LNCAP (cell line): ENCODE measurements at regions not wholly inside any gene's neighbourhood (a gene's known extent, or its start where the extent isn't known, plus 50 kb on each side); places are given as distances from the start of the nearest gene placed in this dataset.

Source experiments
- TF ChIP-seq, protein P1 (sequence below): fragments of 450-650 bp; IDR thresholded peaks from 2 replicates; pipeline ENCODE4 v1.5.1; 2017; ENCODE audit warnings: mild to moderate bottlenecking

DNA sequence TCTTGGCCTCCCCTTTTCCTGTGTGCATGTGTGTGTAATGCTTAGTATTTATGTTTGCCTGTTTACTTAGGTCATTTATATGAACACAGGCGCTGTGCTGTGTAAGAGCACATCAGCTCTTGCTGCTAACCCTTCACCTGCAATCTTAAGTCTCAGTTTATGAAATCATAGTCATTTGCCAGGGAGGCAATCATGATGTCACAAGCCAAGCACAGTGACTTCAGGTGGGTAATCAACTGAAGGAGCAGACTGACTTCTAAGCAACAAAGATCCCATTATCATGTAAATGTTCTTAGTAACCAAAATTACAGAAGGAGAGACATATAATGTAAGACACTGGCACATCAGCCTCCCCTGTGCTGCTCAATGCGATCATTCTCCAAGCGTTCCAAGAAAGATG is 386.3 kb upstream of the MEIS1 start:
- TF ChIP-seq, protein P1, sequence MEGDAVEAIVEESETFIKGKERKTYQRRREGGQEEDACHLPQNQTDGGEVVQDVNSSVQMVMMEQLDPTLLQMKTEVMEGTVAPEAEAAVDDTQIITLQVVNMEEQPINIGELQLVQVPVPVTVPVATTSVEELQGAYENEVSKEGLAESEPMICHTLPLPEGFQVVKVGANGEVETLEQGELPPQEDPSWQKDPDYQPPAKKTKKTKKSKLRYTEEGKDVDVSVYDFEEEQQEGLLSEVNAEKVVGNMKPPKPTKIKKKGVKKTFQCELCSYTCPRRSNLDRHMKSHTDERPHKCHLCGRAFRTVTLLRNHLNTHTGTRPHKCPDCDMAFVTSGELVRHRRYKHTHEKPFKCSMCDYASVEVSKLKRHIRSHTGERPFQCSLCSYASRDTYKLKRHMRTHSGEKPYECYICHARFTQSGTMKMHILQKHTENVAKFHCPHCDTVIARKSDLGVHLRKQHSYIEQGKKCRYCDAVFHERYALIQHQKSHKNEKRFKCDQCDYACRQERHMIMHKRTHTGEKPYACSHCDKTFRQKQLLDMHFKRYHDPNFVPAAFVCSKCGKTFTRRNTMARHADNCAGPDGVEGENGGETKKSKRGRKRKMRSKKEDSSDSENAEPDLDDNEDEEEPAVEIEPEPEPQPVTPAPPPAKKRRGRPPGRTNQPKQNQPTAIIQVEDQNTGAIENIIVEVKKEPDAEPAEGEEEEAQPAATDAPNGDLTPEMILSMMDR, result no peak

DNA sequence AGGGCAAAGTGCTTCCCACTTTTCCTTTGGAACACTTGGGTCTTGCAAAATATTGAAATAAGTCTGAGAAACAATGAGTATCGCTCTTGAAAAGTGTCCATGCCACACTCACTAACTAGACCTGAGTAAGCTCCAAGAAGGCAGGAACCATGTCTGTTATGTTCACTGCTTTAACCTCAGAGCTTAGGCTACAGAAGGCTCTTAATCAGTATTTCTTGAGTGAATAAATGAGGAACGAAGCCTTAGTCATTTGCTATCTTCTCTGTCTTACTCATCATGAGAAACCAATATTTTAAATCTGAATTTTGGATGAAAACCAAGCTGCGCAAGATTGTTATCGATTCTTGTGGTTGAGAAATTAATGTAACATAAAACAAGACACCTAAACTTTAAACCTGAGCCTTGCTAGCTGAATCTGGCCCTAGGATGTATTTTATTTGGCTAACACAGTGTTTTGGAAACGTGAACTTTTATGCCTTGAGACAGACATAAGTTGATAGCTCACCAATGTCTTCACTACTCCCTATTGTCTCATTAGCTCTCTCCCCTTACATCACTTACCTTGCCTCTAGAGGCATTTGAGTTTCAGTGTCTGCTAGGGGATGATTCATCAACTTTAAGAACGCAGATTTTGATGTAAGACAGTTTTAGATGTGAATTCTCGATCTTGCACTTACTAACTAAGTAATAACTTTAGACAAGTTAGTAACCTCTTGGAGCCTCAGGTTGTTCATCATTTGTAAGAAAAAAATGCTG is 392.8 kb upstream of the MEIS1 start:
- TF ChIP-seq, protein P1, result no peak

- TF ChIP-seq, protein P1, result no peak
Observed at GRCh38 chr2:66036948-66037347, 398.0 kb upstream of the MEIS1 start.

- TF ChIP-seq, protein P1, result no peak
Observed at GRCh38 chr2:66034467-66034866, 400.5 kb upstream of the MEIS1 start.

DNA sequence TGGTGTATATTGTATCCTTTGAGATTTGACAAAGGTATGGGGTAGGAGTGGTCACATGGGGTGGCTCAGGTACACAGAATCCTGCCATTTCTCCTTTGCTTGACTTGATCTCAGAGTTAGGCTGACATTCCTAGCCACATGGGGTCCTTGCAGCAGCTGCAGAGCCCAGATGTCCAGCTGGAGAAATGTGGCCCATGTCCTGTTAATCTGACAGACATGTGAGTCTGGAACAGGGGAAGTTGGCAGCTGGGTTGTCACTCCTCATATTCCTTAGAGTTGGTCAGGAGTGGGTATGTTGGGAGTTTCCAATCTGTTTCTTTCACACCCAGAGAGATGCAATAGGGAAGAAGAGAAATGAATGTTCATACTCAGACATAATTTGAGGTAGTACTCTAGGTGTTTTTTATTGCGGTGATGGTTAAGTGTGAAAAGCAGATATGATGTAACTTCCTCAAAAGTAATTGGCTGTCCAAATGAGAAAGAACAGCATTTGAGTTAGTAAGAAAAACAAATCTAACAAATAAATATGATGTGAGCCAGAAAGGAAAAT is 402.6 kb upstream of the MEIS1 start:
- TF ChIP-seq, protein P1, result no peak

DNA sequence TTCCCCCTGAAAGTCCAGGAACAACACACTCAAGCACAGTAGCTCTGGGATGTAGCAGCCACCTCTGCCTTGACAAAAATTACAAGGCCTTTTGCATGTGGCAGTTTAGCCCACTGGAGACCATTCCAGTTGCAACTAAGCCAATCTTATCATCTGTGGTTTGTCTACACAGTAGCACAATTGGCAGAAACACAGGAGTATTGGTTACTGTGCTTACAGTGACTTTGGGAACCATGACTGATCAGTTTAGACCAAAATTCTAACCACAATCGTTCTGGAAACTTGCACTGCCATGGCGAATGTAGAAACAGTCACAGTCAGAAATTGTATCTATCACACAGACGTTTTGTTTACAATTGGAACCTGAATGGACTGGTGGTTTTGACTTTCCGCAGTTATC is 403.7 kb upstream of the MEIS1 start:
- TF ChIP-seq, protein P1, result no peak

GRCh38 chr2:66030553-66030952 is 404.4 kb upstream of the MEIS1 start:
- TF ChIP-seq, protein P1, result no peak
